Thyroid gland (tissue), 4 donors: ENCODE measurements at regions not wholly inside any gene's neighbourhood (a gene's known extent, or its start where the extent isn't known, plus 50 kb on each side); places are given as distances from the start of the nearest gene placed in this dataset.
"Not testable (repeated sequence)": the region's sequence is repeated elsewhere in the genome, so short reads cannot be mapped to it uniquely, and the experiment has no call there.

Source experiments
- DNase-seq, 2 donors: peaks; one replicate each; pipeline ENCODE4 v3.0.0-alpha.2; 2019
- H3K27ac ChIP-seq, 3 donors: fragments of 200-600 bp; sonication (generic); 1 replicate in 2 of 3; 2 replicates in 1 of 3; pipeline ENCODE4 v1.5.1; 2016 to 2019; ENCODE audit warnings: mild to moderate bottlenecking in 1 of 3, moderate library complexity in 1 of 3
- H3K27me3 ChIP-seq: fragments of 200-600 bp; sonication (generic); one replicate; pipeline ENCODE4 v1.5.1; 2019
- H3K36me3 ChIP-seq, 2 donors: fragments of 200-600 bp; sonication (generic); one replicate each; pipeline ENCODE4 v1.5.1; 2016 to 2019
- H3K4me1 ChIP-seq, 2 donors: fragments of 200-600 bp; sonication (generic); one replicate each; pipeline ENCODE4 v1.5.1; 2017 to 2019
- H3K4me3 ChIP-seq, 3 donors: fragments of 200-600 bp; sonication (generic); replicated peaks in 1 of 3; 1 replicate in 2 of 3; 2 replicates in 1 of 3; pipeline ENCODE4 v1.5.1; 2016; ENCODE audit warnings: mild to moderate bottlenecking in 1 of 3
- H3K9me3 ChIP-seq: fragments of 200-600 bp; sonication (generic); one replicate; pipeline ENCODE4 v1.5.1; 2017
- POLR2A ChIP-seq, 2 donors: fragments of 450-650 bp; IDR thresholded peaks; one replicate each; pipeline ENCODE4 v1.6.1; 2017; ENCODE audit warnings: antibody characterized with exemption in 2 of 2, mild to moderate bottlenecking in 2 of 2, moderate library complexity in 1 of 2
- WGBS, 2 donors: methylation state at CpG; one replicate each; pipeline ENCODE4 v1.1.5; 2017; 5-methylcytosine and 5-hydroxymethylcytosine counted together
- intact Hi-C: fragments of 100-400 bp; cut with DNase I; formaldehyde crosslinking; loops from one replicate; pipeline ENCODE4 v1.15.1; 2023
- TF ChIP-seq, protein P1 (sequence below), 6 experiments: fragments of 200-600 bp in 3 of 6; fragments of 450-650 bp in 3 of 6; sonication (generic) in 3 of 6; IDR thresholded peaks; one replicate each; pipeline ENCODE4 v1.5.1; 2016 to 2019; ENCODE audit warnings: antibody characterized with exemption in 6 of 6, mild to moderate bottlenecking in 2 of 6, inconsistent platforms in 1 of 6, moderate library complexity in 1 of 6

DNA sequence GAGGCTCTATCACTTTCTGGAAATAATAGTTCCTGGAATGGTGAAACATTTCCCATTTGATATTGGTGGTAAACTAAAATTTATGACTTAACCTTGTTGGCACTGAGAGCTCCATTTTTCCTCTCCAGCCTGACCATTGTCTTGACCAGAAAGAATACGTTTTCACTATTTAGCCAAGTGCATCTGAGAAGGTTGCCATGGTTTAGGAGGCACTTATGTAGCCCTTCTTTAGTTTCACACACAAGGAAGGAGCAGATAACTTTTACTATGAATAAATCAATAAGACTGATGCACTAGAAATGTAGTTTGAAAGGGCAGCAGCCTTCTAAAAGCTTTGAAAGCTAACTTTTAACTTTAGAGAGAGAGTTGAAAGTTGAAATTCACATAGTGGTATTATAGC is 1045.5 kb upstream of the CDH6 start:
- no peaks in the 10 kb centered on the region for H3K27me3 ChIP-seq
- no peak overlapping the region for H3K4me3 ChIP-seq
- intact Hi-C loops: no loop called here
- no peak for DNase-seq
- no peaks in the 10 kb centered on the region for H3K4me1 ChIP-seq
- H3K36me3 ChIP-seq: no peaks in the 10 kb centered on the region
- WGBS, 2 donors: 33 to 38% methylated on average over 1 of the region's 1 CpG
- H3K27ac ChIP-seq: no peak overlapping the region
- H3K9me3 ChIP-seq: no peaks in the 10 kb centered on the region
- TF ChIP-seq, protein P1, sequence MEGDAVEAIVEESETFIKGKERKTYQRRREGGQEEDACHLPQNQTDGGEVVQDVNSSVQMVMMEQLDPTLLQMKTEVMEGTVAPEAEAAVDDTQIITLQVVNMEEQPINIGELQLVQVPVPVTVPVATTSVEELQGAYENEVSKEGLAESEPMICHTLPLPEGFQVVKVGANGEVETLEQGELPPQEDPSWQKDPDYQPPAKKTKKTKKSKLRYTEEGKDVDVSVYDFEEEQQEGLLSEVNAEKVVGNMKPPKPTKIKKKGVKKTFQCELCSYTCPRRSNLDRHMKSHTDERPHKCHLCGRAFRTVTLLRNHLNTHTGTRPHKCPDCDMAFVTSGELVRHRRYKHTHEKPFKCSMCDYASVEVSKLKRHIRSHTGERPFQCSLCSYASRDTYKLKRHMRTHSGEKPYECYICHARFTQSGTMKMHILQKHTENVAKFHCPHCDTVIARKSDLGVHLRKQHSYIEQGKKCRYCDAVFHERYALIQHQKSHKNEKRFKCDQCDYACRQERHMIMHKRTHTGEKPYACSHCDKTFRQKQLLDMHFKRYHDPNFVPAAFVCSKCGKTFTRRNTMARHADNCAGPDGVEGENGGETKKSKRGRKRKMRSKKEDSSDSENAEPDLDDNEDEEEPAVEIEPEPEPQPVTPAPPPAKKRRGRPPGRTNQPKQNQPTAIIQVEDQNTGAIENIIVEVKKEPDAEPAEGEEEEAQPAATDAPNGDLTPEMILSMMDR (IDR thresholded peaks at IDR 0.05): no peak
- no peak for TF ChIP-seq POLR2A (IDR thresholded peaks at IDR 0.05)

DNA sequence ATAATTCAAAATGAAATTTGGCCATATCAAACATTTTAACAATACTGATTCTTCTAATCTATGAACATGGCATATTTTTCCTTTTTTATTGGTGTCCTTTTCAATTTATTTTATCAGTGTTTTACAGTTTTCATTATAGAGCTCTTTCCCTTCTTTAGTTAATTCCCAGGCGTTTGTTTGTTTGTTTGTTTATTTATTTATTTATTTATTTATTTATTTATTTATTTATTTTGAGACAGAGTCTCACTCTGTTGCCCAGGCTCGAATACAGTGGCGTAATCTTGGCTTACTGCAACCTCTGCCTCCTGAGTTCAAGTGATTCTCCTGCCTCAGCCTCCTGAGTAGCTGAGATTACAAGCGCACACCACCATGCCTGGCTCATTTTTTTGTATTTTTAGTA is 1049.4 kb upstream of the CDH6 start:
- DNase-seq, intact Hi-C loops, H3K36me3 ChIP-seq, H3K9me3 ChIP-seq, H3K4me1 ChIP-seq, H3K4me3 ChIP-seq, H3K27ac ChIP-seq, H3K27me3 ChIP-seq: not testable (repeated sequence)
- WGBS, 2 donors: 64 to 71% methylated on average over 4 of the region's 4 CpGs

DNA sequence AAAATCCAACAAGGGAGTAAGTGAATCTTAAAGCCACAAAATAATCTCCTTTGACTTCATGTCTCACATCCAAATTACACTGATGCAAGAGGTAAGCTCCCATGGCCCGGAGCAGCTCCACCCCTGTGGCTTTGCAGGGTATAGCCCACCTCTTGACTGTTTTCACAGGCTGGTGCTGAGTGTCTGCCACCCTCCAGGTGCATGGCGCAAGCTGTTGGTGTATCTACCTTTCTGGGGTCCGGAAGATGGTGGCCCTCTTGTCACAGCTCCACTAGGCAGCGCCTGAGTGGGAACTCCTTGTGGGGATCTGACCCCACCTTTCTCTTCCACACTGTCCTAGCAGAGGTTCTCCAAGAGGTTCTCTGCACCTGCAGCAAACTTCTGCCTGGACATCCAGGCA is 1051.1 kb upstream of the CDH6 start:
- no peak overlapping the region for H3K4me3 ChIP-seq
- DNase-seq: no peak
- WGBS, 2 donors: 80 to 81% methylated on average over 4 of the region's 4 CpGs

DNA sequence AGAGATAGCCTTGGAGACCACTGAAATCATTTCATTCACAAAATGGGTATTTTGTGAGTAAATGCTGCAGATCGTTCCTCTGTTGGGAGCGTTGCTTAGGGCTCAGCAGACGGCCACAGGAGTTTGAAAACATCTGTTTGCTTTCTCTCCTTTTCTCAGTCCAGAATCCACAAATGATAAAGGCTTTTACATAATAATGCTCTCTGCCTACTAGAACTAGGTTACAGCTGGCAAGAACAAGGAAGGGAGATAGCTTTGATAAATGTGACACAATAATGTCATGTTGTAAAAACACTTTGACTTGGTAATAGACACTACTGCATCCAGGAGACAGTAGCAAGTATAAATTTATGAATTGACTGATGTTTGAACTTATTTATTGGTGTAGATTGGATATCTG is 1072.4 kb upstream of the CDH6 start:
- 64 to 79% methylated on average over 3 of the region's 3 CpGs for WGBS, 2 donors
- TF ChIP-seq, protein P1 (IDR thresholded peaks at IDR 0.05): no peak
- no peak for TF ChIP-seq POLR2A (IDR thresholded peaks at IDR 0.05)
- Histone ChIP-seq H3K27ac (no peak overlapping the region), H3K4me1 (no peaks in the 10 kb centered on the region), H3K36me3 (no peaks in the 10 kb centered on the region), H3K9me3 (no peaks in the 10 kb centered on the region), H3K4me3 (no peak overlapping the region), H3K27me3 (no peaks in the 10 kb centered on the region)
- no peak for DNase-seq
- intact Hi-C loops: no loop called here

More for the DNA sequence above, 1051.1 kb upstream of the CDH6 start:
- Histone ChIP-seq H3K36me3 (no peaks in the 10 kb centered on the region), H3K27me3 (no peaks in the 10 kb centered on the region), H3K9me3 (no peaks in the 10 kb centered on the region), H3K4me1 (no peaks in the 10 kb centered on the region), H3K27ac (no peak overlapping the region)
- intact Hi-C loops: no loop called here
- TF ChIP-seq, protein P1 (IDR thresholded peaks at IDR 0.05): no peak
- TF ChIP-seq POLR2A (IDR thresholded peaks at IDR 0.05): no peak

DNA sequence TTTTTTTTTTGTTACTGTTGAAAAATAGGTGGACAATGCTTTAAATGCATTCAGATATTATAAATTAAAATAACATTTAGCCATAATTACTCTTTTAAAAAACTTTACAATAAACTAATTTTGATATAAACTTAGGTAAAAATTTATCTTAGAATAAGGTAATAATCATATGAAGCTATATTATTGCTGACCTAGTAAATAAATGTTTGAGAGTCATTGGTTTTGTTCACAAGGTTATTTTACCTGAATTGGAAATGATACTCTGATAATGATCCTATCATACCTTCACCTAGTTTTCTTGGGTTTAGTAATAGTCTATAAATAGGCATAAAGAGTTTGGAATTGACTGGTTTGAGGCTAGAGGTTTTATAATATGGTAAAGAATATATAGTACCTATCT is 1076.4 kb upstream of the CDH6 start:
- DNase-seq: no peak
- Histone ChIP-seq H3K27me3 (no peaks in the 10 kb centered on the region), H3K4me1 (no peaks in the 10 kb centered on the region), H3K4me3 (no peak overlapping the region), H3K36me3 (no peaks in the 10 kb centered on the region), H3K9me3 (no peaks in the 10 kb centered on the region), H3K27ac (no peak overlapping the region)
- intact Hi-C loops: no loop called here
- TF ChIP-seq, protein P1 (IDR thresholded peaks at IDR 0.05): no peak
- no peak for TF ChIP-seq POLR2A (IDR thresholded peaks at IDR 0.05)

DNA sequence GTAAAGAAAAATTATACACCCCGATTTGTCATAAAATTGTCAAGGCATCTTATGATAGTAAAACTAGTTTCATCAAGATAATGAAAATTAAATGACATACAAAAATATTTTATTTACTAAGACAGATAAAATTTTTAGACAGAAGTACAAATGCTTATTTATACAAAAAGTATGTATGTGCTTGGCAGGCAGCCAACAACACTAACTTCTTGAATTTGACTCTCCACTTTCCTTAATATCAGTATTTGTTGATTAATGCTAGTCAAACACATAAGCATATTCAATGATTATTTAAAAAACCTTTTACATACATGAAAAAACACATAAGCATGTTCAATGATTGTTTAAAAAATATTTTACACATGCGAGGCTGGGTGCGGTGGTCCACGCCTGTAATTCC is 1079.9 kb upstream of the CDH6 start:
- H3K27me3 ChIP-seq: no peaks in the 10 kb centered on the region
- no peaks in the 10 kb centered on the region for H3K36me3 ChIP-seq
- no peaks in the 10 kb centered on the region for H3K9me3 ChIP-seq
- no peak for DNase-seq
- TF ChIP-seq, protein P1 (IDR thresholded peaks at IDR 0.05): no peak
- no peak for TF ChIP-seq POLR2A (IDR thresholded peaks at IDR 0.05)
- no peaks in the 10 kb centered on the region for H3K4me1 ChIP-seq
- H3K4me3 ChIP-seq: no peak overlapping the region
- 89 to 90% methylated on average over 4 of the region's 4 CpGs for WGBS, 2 donors
- H3K27ac ChIP-seq: no peak overlapping the region
- intact Hi-C loops: no loop called here
